KMS-11 (cell line): ENCODE measurements at regions not wholly inside any gene's neighbourhood (a gene's known extent, or its start where the extent isn't known, plus 50 kb on each side); places are given as distances from the start of the nearest gene placed in this dataset.

ENCODE experiments used
- H2AFZ ChIP-seq: fragments of 200-600 bp; sonication (generic); 2 replicates; pipeline ENCODE4 v1.6.1; 2016; ENCODE audit warnings: antibody characterized with exemption, mixed run types, low read depth
- H3K27ac ChIP-seq: fragments of 200-600 bp; sonication (generic); 2 replicates; pipeline ENCODE4 v1.6.1; 2016; ENCODE audit warnings: mild to moderate bottlenecking, mixed run types
- H3K27me3 ChIP-seq: fragments of 200-600 bp; sonication (generic); 2 replicates; pipeline ENCODE4 v1.6.1; 2017; ENCODE audit warnings: mild to moderate bottlenecking, low read depth, mixed run types, moderate library complexity; ENCODE audit not compliant: insufficient read depth
- H3K36me3 ChIP-seq: fragments of 200-600 bp; sonication (generic); 2 replicates; pipeline ENCODE4 v1.6.1; 2017; ENCODE audit warnings: mild to moderate bottlenecking, mixed run types; ENCODE audit not compliant: insufficient read depth
- H3K4me1 ChIP-seq: fragments of 200-600 bp; sonication (generic); 2 replicates; pipeline ENCODE4 v1.6.1; 2016; ENCODE audit warnings: mild to moderate bottlenecking, low read depth, mixed run types; ENCODE audit not compliant: poor library complexity, severe bottlenecking
- H3K4me2 ChIP-seq: fragments of 200-600 bp; sonication (generic); 2 replicates; pipeline ENCODE4 v1.7.0; 2016; ENCODE audit warnings: mild to moderate bottlenecking, mixed run types
- H3K4me3 ChIP-seq: fragments of 200-600 bp; sonication (generic); IDR thresholded peaks from 2 replicates; pipeline ENCODE4 v1.6.1; 2017; ENCODE audit warnings: low read depth, low read length, mixed read lengths; ENCODE audit not compliant: insufficient read depth
- H3K79me2 ChIP-seq: fragments of 200-600 bp; sonication (generic); 2 replicates; pipeline ENCODE4 v1.6.1; 2016; ENCODE audit warnings: low read depth, mixed run types; ENCODE audit not compliant: insufficient read depth
- H3K9ac ChIP-seq: fragments of 200-600 bp; sonication (generic); 2 replicates; pipeline ENCODE4 v1.6.1; 2016; ENCODE audit warnings: mild to moderate bottlenecking, mixed run types
- H4K20me1 ChIP-seq: fragments of 200-600 bp; sonication (generic); 2 replicates; pipeline ENCODE4 v1.6.1; 2016; ENCODE audit warnings: mild to moderate bottlenecking, mixed run types; ENCODE audit not compliant: insufficient read depth
- TF ChIP-seq, protein P1 (sequence below): fragments of 200-600 bp; sonication (generic); conservative IDR thresholded peaks from 2 replicates; pipeline ENCODE4 v1.6.1; 2017; ENCODE audit warnings: low read depth, mild to moderate bottlenecking, antibody characterized with exemption, low read length, moderate library complexity, mixed read lengths

GRCh38 chr10:43898592-43898991 is 249.9 kb upstream of the ZNF32 start:
- no peaks in the 10 kb centered on the region for H4K20me1 ChIP-seq
- H3K9ac ChIP-seq, result no peak overlapping the region
- no peaks in the 10 kb centered on the region for H3K27me3 ChIP-seq
- H3K4me3 ChIP-seq, result no peak overlapping the region
- no peaks in the 10 kb centered on the region for H3K79me2 ChIP-seq
- H3K36me3 ChIP-seq, result no peaks in the 10 kb centered on the region
- no peak overlapping the region for H3K4me2 ChIP-seq
- TF ChIP-seq, protein P1, sequence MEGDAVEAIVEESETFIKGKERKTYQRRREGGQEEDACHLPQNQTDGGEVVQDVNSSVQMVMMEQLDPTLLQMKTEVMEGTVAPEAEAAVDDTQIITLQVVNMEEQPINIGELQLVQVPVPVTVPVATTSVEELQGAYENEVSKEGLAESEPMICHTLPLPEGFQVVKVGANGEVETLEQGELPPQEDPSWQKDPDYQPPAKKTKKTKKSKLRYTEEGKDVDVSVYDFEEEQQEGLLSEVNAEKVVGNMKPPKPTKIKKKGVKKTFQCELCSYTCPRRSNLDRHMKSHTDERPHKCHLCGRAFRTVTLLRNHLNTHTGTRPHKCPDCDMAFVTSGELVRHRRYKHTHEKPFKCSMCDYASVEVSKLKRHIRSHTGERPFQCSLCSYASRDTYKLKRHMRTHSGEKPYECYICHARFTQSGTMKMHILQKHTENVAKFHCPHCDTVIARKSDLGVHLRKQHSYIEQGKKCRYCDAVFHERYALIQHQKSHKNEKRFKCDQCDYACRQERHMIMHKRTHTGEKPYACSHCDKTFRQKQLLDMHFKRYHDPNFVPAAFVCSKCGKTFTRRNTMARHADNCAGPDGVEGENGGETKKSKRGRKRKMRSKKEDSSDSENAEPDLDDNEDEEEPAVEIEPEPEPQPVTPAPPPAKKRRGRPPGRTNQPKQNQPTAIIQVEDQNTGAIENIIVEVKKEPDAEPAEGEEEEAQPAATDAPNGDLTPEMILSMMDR, result no peak
- no peak overlapping the region for H3K27ac ChIP-seq
- H2AFZ ChIP-seq, result no peak overlapping the region
- H3K4me1 ChIP-seq, result no peaks in the 10 kb centered on the region

GRCh38 chr10:43897765-43898419 is 249.2 kb upstream of the ZNF32 start:
- Histone ChIP-seq H3K4me2 (no peak overlapping the region), H3K4me1 (no peaks in the 10 kb centered on the region), H3K4me3 (no peak overlapping the region), H3K36me3 (no peaks in the 10 kb centered on the region), H3K9ac (no peak overlapping the region), H4K20me1 (no peaks in the 10 kb centered on the region), H3K79me2 (no peaks in the 10 kb centered on the region), H3K27me3 (no peaks in the 10 kb centered on the region), H3K27ac (no peak overlapping the region), H2AFZ (no peak overlapping the region)
- TF ChIP-seq, protein P1, result no peak

- no peak overlapping the region for H3K9ac ChIP-seq
- no peak overlapping the region for H3K4me2 ChIP-seq
- no peaks in the 10 kb centered on the region for H4K20me1 ChIP-seq
- H3K27ac ChIP-seq, result no peak overlapping the region
- H3K36me3 ChIP-seq, result no peaks in the 10 kb centered on the region
- H3K4me1 ChIP-seq, result no peaks in the 10 kb centered on the region
- H3K79me2 ChIP-seq, result no peaks in the 10 kb centered on the region
- no peak overlapping the region for H2AFZ ChIP-seq
- TF ChIP-seq, protein P1, result no peak
- no peaks in the 10 kb centered on the region for H3K27me3 ChIP-seq
- H3K4me3 ChIP-seq, result no peak overlapping the region
Observed at GRCh38 chr10:43892062-43892770, 243.5 kb upstream of the ZNF32 start.

DNA sequence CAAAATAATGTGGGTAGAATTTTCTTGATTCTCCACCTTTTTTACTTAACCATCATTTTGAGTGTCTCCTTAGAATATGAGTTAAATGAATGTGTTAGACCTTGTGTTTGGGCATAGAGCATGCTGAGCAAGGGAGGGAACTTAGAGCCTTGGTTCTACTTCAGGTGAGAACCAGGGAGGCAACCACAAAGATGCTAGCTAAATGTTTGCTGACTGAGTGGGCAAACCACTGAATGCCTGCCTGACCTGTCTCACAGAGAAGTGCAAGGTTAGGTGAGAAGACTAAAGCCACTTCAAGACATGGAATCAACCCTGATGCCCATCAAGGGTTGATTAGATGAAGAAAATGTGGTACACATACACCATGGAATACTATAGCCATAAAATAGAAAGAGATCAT is 242.6 kb upstream of the ZNF32 start:
- TF ChIP-seq, protein P1, result no peak
- Histone ChIP-seq H3K4me1 (no peaks in the 10 kb centered on the region), H2AFZ (no peak overlapping the region), H3K27me3 (no peaks in the 10 kb centered on the region), H3K79me2 (no peaks in the 10 kb centered on the region), H3K4me3 (no peak overlapping the region), H4K20me1 (no peaks in the 10 kb centered on the region), H3K9ac (no peak overlapping the region), H3K27ac (no peak overlapping the region), H3K4me2 (no peak overlapping the region), H3K36me3 (no peaks in the 10 kb centered on the region)
